ENCODE measurements at regions not wholly inside any gene's neighbourhood (a gene's known extent, or its start where the extent isn't known, plus 50 kb on each side); places are given as distances from the start of the nearest gene placed in this dataset.

- DNase-seq, result no peak
Measured at GRCh38 chr13:58051807-58052375, 420.3 kb downstream of the PCDH17 start.

- DNase-seq, result no peak
Measured at GRCh38 chr13:58056426-58056825, 424.9 kb downstream of the PCDH17 start.

GRCh38 chr13:58059624-58060023, 428.1 kb downstream of the PCDH17 start:
- DNase-seq, result no peak

- no peak for DNase-seq
Measured at GRCh38 chr13:58080806-58081205, 449.3 kb downstream of the PCDH17 start.

GRCh38 chr13:58081301-58081820, 449.8 kb downstream of the PCDH17 start:
- DNase-seq, result no peak

GRCh38 chr13:58083064-58083463, 451.5 kb downstream of the PCDH17 start:
- no peak for DNase-seq

GRCh38 chr13:58085274-58085673, 453.7 kb downstream of the PCDH17 start:
- DNase-seq, result no peak

GRCh38 chr13:58085819-58086218, 454.3 kb downstream of the PCDH17 start:
- DNase-seq, result no peak

- DNase-seq, result no peak
Measured at GRCh38 chr13:58087566-58087965, 456.0 kb downstream of the PCDH17 start.

- DNase-seq, result no peak
Measured at GRCh38 chr13:58093394-58093793, 461.9 kb downstream of the PCDH17 start.

GRCh38 chr13:58097831-58098230, 466.3 kb downstream of the PCDH17 start:
- DNase-seq, result no peak

GRCh38 chr13:58119351-58119750, 487.8 kb downstream of the PCDH17 start:
- DNase-seq, result no peak

GRCh38 chr13:58119804-58120203, 488.3 kb downstream of the PCDH17 start:
- DNase-seq, result no peak

GRCh38 chr13:58126496-58126895, 495.0 kb downstream of the PCDH17 start:
- DNase-seq, result no peak

- no peak for DNase-seq
Measured at GRCh38 chr13:58134012-58134411, 502.5 kb downstream of the PCDH17 start.

GRCh38 chr13:58134525-58134924, 503.0 kb downstream of the PCDH17 start:
- DNase-seq, result no peak

GRCh38 chr13:58142952-58143351, 511.4 kb downstream of the PCDH17 start:
- DNase-seq, result no peak

GRCh38 chr13:58144616-58145015, 513.1 kb downstream of the PCDH17 start:
- DNase-seq, result no peak

- no peak for DNase-seq
Measured at GRCh38 chr13:58151452-58151851, 519.9 kb downstream of the PCDH17 start.

GRCh38 chr13:58160980-58161379, 529.4 kb downstream of the PCDH17 start:
- DNase-seq, result no peak

- DNase-seq, result no peak
Measured at GRCh38 chr13:58165617-58166016, 534.1 kb downstream of the PCDH17 start.

- no peak for DNase-seq
Measured at GRCh38 chr13:58181111-58181510, 549.6 kb downstream of the PCDH17 start.

- DNase-seq, result no peak
Measured at GRCh38 chr13:58187881-58188280, 556.3 kb downstream of the PCDH17 start.

GRCh38 chr13:58190577-58190976, 559.0 kb downstream of the PCDH17 start:
- no peak for DNase-seq

GRCh38 chr13:58191754-58192153, 560.2 kb downstream of the PCDH17 start:
- no peak for DNase-seq
